GM23248 (cell line): ENCODE measurements at regions not wholly inside any gene's neighbourhood (a gene's known extent, or its start where the extent isn't known, plus 50 kb on each side); places are given as distances from the start of the nearest gene placed in this dataset.
A peak's percentile ranks its signal among the peaks of the same experiment; 100 is the strongest.

Experiments
- DNase-seq: peaks from one replicate; pipeline ENCODE4 v3.0.0-alpha.2; 2015
- H2AFZ ChIP-seq: fragments of 200-600 bp; sonication (generic); 2 replicates; pipeline ENCODE4 v1.6.1; 2016; ENCODE audit warnings: antibody characterized with exemption
- H3F3A ChIP-seq: fragments of 200-600 bp; sonication (generic); 2 replicates; pipeline ENCODE4 v1.6.1; 2016; ENCODE audit warnings: mild to moderate bottlenecking, antibody characterized with exemption, mixed run types; ENCODE audit not compliant: insufficient read depth
- H3K27ac ChIP-seq: fragments of 200-600 bp; sonication (generic); 2 replicates; pipeline ENCODE4 v1.5.1; 2016; ENCODE audit warnings: mild to moderate bottlenecking
- H3K27me3 ChIP-seq: fragments of 200-600 bp; sonication (generic); replicated peaks from 2 replicates; pipeline ENCODE4 v1.6.1; 2016; ENCODE audit warnings: mild to moderate bottlenecking; ENCODE audit not compliant: insufficient read depth
- H3K36me3 ChIP-seq: fragments of 200-600 bp; sonication (generic); 2 replicates; pipeline ENCODE4 v1.6.1; 2016; ENCODE audit warnings: low read depth, mild to moderate bottlenecking
- H3K4me1 ChIP-seq: fragments of 200-600 bp; sonication (generic); 2 replicates; pipeline ENCODE4 v1.6.1; 2016; ENCODE audit warnings: mild to moderate bottlenecking; ENCODE audit not compliant: insufficient read depth
- H3K4me2 ChIP-seq: fragments of 200-600 bp; sonication (generic); one replicate; pipeline ENCODE4 v1.6.1; 2016; ENCODE audit warnings: mild to moderate bottlenecking; ENCODE audit not compliant: unreplicated experiment
- H3K4me3 ChIP-seq: fragments of 200-600 bp; sonication (generic); 2 replicates; pipeline ENCODE4 v1.5.1; 2016; ENCODE audit warnings: mild to moderate bottlenecking
- H3K79me2 ChIP-seq: fragments of 200-600 bp; sonication (generic); 2 replicates; pipeline ENCODE4 v1.6.1; 2016; ENCODE audit warnings: mild to moderate bottlenecking; ENCODE audit not compliant: insufficient read depth
- H3K9ac ChIP-seq: fragments of 200-600 bp; sonication (generic); 2 replicates; pipeline ENCODE4 v1.6.1; 2016; ENCODE audit warnings: mild to moderate bottlenecking
- H3K9me2 ChIP-seq: fragments of 200-600 bp; sonication (generic); 2 replicates; pipeline ENCODE4 v1.6.1; 2016; ENCODE audit warnings: mixed run types, mild to moderate bottlenecking, moderate library complexity; ENCODE audit not compliant: insufficient read depth
- H3K9me3 ChIP-seq: fragments of 200-600 bp; sonication (generic); one replicate; pipeline ENCODE4 v1.6.1; 2017; ENCODE audit warnings: low read depth
- H4K20me1 ChIP-seq: fragments of 200-600 bp; sonication (generic); 2 replicates; pipeline ENCODE4 v1.6.0; 2016; ENCODE audit not compliant: insufficient read depth
- EZH2 ChIP-seq: fragments of 200-600 bp; sonication (generic); IDR thresholded peaks from 2 replicates; pipeline ENCODE4 v1.6.1; 2018; ENCODE audit warnings: antibody characterized with exemption, mild to moderate bottlenecking; ENCODE audit not compliant: insufficient read depth, poor library complexity, severe bottlenecking
- EZH2phosphoT487 ChIP-seq: fragments of 200-600 bp; sonication (generic); IDR thresholded peaks from 2 replicates; pipeline ENCODE4 v1.6.1; 2018; ENCODE audit warnings: antibody characterized with exemption, moderate library complexity, mild to moderate bottlenecking, low read depth; ENCODE audit not compliant: insufficient read depth
- whole genome bisulfite sequencing, 2 experiments: methylation state at CpG; one replicate each; pipeline ENCODE4 v1.1.6; 2015 to 2017; ENCODE audit warnings: low lambda C conversion rate in 2 of 2, low coverage in 1 of 2; ENCODE audit errors: missing lambda C conversion rate in 2 of 2; 5-methylcytosine and 5-hydroxymethylcytosine counted together
- in situ Hi-C: fragments of 300-500 bp; cut with MboI; formaldehyde crosslinking; loops from 2 replicates; pipeline ENCODE4 v1.15.0; 2020

GRCh38 chr18:55047546-55047945 lies 88.3 kb upstream of the CCDC68 start:
- peak overlapping the region; percentile 17; the same call in 1 of the 2 replicates for H2AFZ ChIP-seq
- no peak for TF ChIP-seq EZH2
- TF ChIP-seq EZH2phosphoT487: no peak
- 0 out of 2 replicates have a peak overlapping the region, but pooled peaks have one; percentile 10 for H3K9ac ChIP-seq

GRCh38 chr18:55041366-55041765 lies 82.1 kb upstream of the CCDC68 start:
- DNase-seq: no peak
- Histone ChIP-seq H3K27ac (no peak overlapping the region), H3K27me3 (0 out of 2 replicates have a peak, but pooled peaks cover 9% of the 10 kb centered on the region), H3K4me2 (no peak overlapping the region), H3K9me3 (no peaks in the 10 kb centered on the region), H3K4me1 (no peaks in the 10 kb centered on the region), H4K20me1 (no peaks in the 10 kb centered on the region), H3K79me2 (no peaks in the 10 kb centered on the region), H3F3A (no peaks in the 10 kb centered on the region), H3K9me2 (no peaks in the 10 kb centered on the region), H3K4me3 (no peak overlapping the region), H2AFZ (no peak overlapping the region), H3K9ac (no peak overlapping the region), H3K36me3 (no peaks in the 10 kb centered on the region)
- 50 to 52% methylated on average over 1 of the region's 1 CpG for WGBS, 2 experiments
- in situ Hi-C loops: no loop called here
- no peak for TF ChIP-seq EZH2
- no peak for TF ChIP-seq EZH2phosphoT487

More at GRCh38 chr18:55047546-55047945, 88.3 kb upstream of the CCDC68 start:
- peak; percentile 41 for DNase-seq
- no peaks in the 10 kb centered on the region for H4K20me1 ChIP-seq
- in situ Hi-C loops: no loop called here
- H3K9me3 ChIP-seq: no peaks in the 10 kb centered on the region
- peaks cover 8% of the 10 kb centered on the region for H3F3A ChIP-seq
- H3K9me2 ChIP-seq: no peaks in the 10 kb centered on the region
- no peak overlapping the region for H3K4me3 ChIP-seq
- H3K27ac ChIP-seq: 0 out of 2 replicates have a peak overlapping the region, but pooled peaks have one; percentile 4
- no peak overlapping the region for H3K4me2 ChIP-seq
- 94 to 100% methylated on average over 2 of the region's 2 CpGs for WGBS, 2 experiments
- no peaks in the 10 kb centered on the region for H3K36me3 ChIP-seq
- no peaks in the 10 kb centered on the region for H3K79me2 ChIP-seq
- no peaks in the 10 kb centered on the region for H3K27me3 ChIP-seq
- H3K4me1 ChIP-seq: peaks cover 21% of the 10 kb centered on the region; the same call in 1 of the 2 replicates

GRCh38 chr18:55038162-55038561 lies 78.9 kb upstream of the CCDC68 start:
- Histone ChIP-seq H2AFZ (no peak overlapping the region), H3K4me1 (no peaks in the 10 kb centered on the region), H3F3A (no peaks in the 10 kb centered on the region), H3K9me2 (no peaks in the 10 kb centered on the region), H3K9me3 (no peaks in the 10 kb centered on the region), H3K4me2 (no peak overlapping the region), H3K9ac (no peak overlapping the region), H3K27ac (no peak overlapping the region), H3K79me2 (no peaks in the 10 kb centered on the region), H3K27me3 (0 out of 2 replicates have a peak, but pooled peaks cover 9% of the 10 kb centered on the region), H3K4me3 (no peak overlapping the region), H4K20me1 (no peaks in the 10 kb centered on the region), H3K36me3 (no peaks in the 10 kb centered on the region)
- DNase-seq: peak; percentile 42
- WGBS, 2 experiments: 100% methylated on average over 1 of the region's 1 CpG
- in situ Hi-C loops: no loop called here
- TF ChIP-seq EZH2: no peak
- TF ChIP-seq EZH2phosphoT487: no peak

- WGBS, 2 experiments: 76 to 77% methylated on average over 4 of the region's 4 CpGs
- no peak overlapping the region for H3K9ac ChIP-seq
- no peak for DNase-seq
- no peak overlapping the region for H3K4me3 ChIP-seq
- H2AFZ ChIP-seq: no peak overlapping the region
- in situ Hi-C loops: no loop called here
- no peak overlapping the region for H3K4me2 ChIP-seq
- no peaks in the 10 kb centered on the region for H3K9me3 ChIP-seq
- H3K36me3 ChIP-seq: no peaks in the 10 kb centered on the region
- H3K27ac ChIP-seq: no peak overlapping the region
- no peaks in the 10 kb centered on the region for H3K9me2 ChIP-seq
- TF ChIP-seq EZH2phosphoT487 (no peak), EZH2 (no peak)
- no peaks in the 10 kb centered on the region for H3K4me1 ChIP-seq
- no peaks in the 10 kb centered on the region for H3F3A ChIP-seq
- no peaks in the 10 kb centered on the region for H4K20me1 ChIP-seq
- H3K79me2 ChIP-seq: no peaks in the 10 kb centered on the region
- peaks cover 7% of the 10 kb centered on the region; the same call in 1 of the 2 replicates for H3K27me3 ChIP-seq
Measured at GRCh38 chr18:55034742-55035141, 75.5 kb upstream of the CCDC68 start.

DNA sequence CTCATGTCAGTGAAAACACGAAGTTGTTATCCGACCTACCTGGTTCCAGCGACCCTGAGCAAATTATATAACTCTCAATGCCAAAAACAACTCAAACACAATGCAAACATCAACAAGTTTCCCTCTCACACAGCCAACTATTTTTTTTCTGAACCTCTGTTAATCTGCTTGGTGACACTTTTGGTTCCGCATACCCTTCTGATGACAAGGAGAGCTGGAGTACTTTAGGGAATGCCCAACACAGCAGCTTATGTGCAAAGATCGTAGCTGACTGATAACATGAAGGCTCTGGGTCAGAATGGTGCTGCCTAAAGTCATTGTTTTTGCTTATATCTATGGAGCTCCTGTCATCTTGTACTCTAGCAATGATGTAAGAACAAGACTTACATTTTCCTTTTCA lies 72.7 kb upstream of the CCDC68 start:
- H3K9me2 ChIP-seq: no peaks in the 10 kb centered on the region
- no peak overlapping the region for H3K9ac ChIP-seq
- no peaks in the 10 kb centered on the region for H3K4me1 ChIP-seq
- no peaks in the 10 kb centered on the region for H3F3A ChIP-seq
- H3K36me3 ChIP-seq: no peaks in the 10 kb centered on the region
- peaks cover 7% of the 10 kb centered on the region for H3K27me3 ChIP-seq
- no peaks in the 10 kb centered on the region for H3K79me2 ChIP-seq
- 67 to 69% methylated on average over 5 of the region's 5 CpGs for WGBS, 2 experiments
- no peaks in the 10 kb centered on the region for H4K20me1 ChIP-seq
- TF ChIP-seq EZH2phosphoT487: no peak
- no peak for TF ChIP-seq EZH2
- no peak overlapping the region for H2AFZ ChIP-seq
- DNase-seq: no peak
- in situ Hi-C loops: no loop called here
- no peaks in the 10 kb centered on the region for H3K9me3 ChIP-seq
- H3K4me3 ChIP-seq: no peak overlapping the region
- no peak overlapping the region for H3K27ac ChIP-seq
- no peak overlapping the region for H3K4me2 ChIP-seq
